Vagina (tissue), 2 donors: ENCODE measurements at regions not wholly inside any gene's neighbourhood (a gene's known extent, or its start where the extent isn't known, plus 50 kb on each side); places are given as distances from the start of the nearest gene placed in this dataset.
"Not testable (repeated sequence)": the region's sequence is repeated elsewhere in the genome, so short reads cannot be mapped to it uniquely, and the experiment has no call there.

Experiments
- DNase-seq, 2 donors: peaks; one replicate each; pipeline ENCODE4 v3.0.0-alpha.2; 2017; ENCODE audit errors: extremely low spot score in 2 of 2
- H3K27ac ChIP-seq: fragments of 200-600 bp; sonication (generic); one replicate; pipeline ENCODE4 v1.5.1; 2019
- H3K27me3 ChIP-seq: fragments of 200-600 bp; sonication (generic); one replicate; pipeline ENCODE4 v1.5.1; 2019
- H3K36me3 ChIP-seq, 2 donors: fragments of 200-600 bp; sonication (generic); one replicate each; pipeline ENCODE4 v1.5.1; 2017 to 2019
- H3K4me1 ChIP-seq: fragments of 200-600 bp; sonication (generic); one replicate; pipeline ENCODE4 v1.5.1; 2019
- H3K4me3 ChIP-seq, 2 donors: fragments of 200-600 bp; sonication (generic); 1 replicate in 1 of 2; 2 replicates in 1 of 2; pipeline ENCODE4 v1.5.1; 2016 to 2019
- H3K9me3 ChIP-seq: fragments of 200-600 bp; sonication (generic); one replicate; pipeline ENCODE4 v1.5.1; 2019
- POLR2A ChIP-seq, 2 donors: fragments of 450-650 bp; IDR thresholded peaks; one replicate each; pipeline ENCODE4 v1.6.1; 2017; ENCODE audit warnings: antibody characterized with exemption in 2 of 2, mild to moderate bottlenecking in 2 of 2, moderate library complexity in 2 of 2
- POLR2AphosphoS5 ChIP-seq, 2 donors: sonication (generic); formaldehyde crosslinking; IDR thresholded peaks; one replicate each; pipeline ENCODE4 v1.9.0; 2017; ENCODE audit warnings: antibody characterized with exemption in 2 of 2, mild to moderate bottlenecking in 2 of 2, low read depth in 1 of 2; ENCODE audit not compliant: insufficient read depth in 1 of 2
- intact Hi-C: fragments of 100-400 bp; cut with DNase I; formaldehyde crosslinking; loops from one replicate; pipeline ENCODE4 v1.15.1; 2023
- TF ChIP-seq, protein P1 (sequence below), 3 experiments: fragments of 450-650 bp in 2 of 3; fragments of 200-600 bp in 1 of 3; sonication (generic) in 1 of 3; IDR thresholded peaks; one replicate each; pipeline ENCODE4 v1.5.1; 2017 to 2019; ENCODE audit warnings: antibody characterized with exemption in 3 of 3, mild to moderate bottlenecking in 2 of 3, moderate library complexity in 2 of 3

DNA sequence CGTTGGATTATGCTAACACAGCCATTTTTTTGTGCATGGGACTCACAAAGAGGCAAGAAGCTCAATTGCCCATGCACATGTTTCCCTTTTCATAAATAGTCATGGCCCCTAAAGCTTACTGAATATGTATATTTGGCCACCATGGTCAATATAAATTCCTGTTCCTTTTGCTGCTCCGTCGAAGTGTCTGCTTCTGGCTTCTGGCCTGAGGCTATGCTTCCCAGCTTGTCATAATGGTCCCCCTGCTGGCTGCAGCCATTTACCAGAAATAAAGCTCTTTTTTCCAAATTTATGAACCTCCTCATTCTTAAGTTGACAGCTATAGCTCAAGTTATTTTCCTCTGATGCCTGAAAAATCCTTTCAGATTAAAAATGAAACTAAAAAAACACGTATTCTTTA, 602.1 kb downstream of the VGLL3 start:
- H3K4me3 ChIP-seq = no peak overlapping the region
- no peak overlapping the region for H3K27ac ChIP-seq
- H3K9me3 ChIP-seq = no peaks in the 10 kb centered on the region
- intact Hi-C loops = no loop called here
- H3K36me3 ChIP-seq = no peaks in the 10 kb centered on the region
- H3K4me1 ChIP-seq = no peaks in the 10 kb centered on the region
- DNase-seq = no peak
- TF ChIP-seq POLR2A (IDR thresholded peaks at IDR 0.05) = no peak
- TF ChIP-seq, protein P1, sequence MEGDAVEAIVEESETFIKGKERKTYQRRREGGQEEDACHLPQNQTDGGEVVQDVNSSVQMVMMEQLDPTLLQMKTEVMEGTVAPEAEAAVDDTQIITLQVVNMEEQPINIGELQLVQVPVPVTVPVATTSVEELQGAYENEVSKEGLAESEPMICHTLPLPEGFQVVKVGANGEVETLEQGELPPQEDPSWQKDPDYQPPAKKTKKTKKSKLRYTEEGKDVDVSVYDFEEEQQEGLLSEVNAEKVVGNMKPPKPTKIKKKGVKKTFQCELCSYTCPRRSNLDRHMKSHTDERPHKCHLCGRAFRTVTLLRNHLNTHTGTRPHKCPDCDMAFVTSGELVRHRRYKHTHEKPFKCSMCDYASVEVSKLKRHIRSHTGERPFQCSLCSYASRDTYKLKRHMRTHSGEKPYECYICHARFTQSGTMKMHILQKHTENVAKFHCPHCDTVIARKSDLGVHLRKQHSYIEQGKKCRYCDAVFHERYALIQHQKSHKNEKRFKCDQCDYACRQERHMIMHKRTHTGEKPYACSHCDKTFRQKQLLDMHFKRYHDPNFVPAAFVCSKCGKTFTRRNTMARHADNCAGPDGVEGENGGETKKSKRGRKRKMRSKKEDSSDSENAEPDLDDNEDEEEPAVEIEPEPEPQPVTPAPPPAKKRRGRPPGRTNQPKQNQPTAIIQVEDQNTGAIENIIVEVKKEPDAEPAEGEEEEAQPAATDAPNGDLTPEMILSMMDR (IDR thresholded peaks at IDR 0.05) = no peak
- no peak for TF ChIP-seq POLR2AphosphoS5 (IDR thresholded peaks at IDR 0.05; ENCODE audit: insufficient read depth in 1 of 2, low read depth in 1 of 2)
- no peaks in the 10 kb centered on the region for H3K27me3 ChIP-seq

DNA sequence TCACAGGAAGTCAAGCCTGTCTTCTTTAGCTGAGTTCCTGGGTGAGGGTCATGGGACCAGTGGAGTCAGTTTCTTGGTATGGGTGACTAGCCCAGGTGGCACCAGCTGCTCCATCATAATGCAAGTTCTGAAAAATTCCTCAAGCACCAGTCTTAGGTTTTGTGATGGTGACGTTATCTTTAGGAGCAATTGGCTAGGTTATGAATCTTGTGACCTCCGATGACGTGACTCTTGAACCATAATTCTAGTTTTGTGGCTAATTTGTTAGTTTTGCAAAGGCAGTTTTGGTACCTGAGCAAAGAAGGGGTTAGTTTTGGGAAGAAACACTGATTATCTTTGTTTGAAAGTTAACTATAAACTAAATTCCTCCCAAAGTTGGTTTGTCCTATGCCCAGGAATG, 608.4 kb downstream of the VGLL3 start:
- no peak for DNase-seq
- no peak overlapping the region for H3K4me3 ChIP-seq
- intact Hi-C loops = no loop called here
- no peaks in the 10 kb centered on the region for H3K4me1 ChIP-seq
- H3K27ac ChIP-seq = no peak overlapping the region
- H3K36me3 ChIP-seq = no peaks in the 10 kb centered on the region
- H3K27me3 ChIP-seq = no peaks in the 10 kb centered on the region
- TF ChIP-seq POLR2AphosphoS5 (IDR thresholded peaks at IDR 0.05; ENCODE audit: insufficient read depth in 1 of 2, low read depth in 1 of 2) = no peak
- H3K9me3 ChIP-seq = no peaks in the 10 kb centered on the region

DNA sequence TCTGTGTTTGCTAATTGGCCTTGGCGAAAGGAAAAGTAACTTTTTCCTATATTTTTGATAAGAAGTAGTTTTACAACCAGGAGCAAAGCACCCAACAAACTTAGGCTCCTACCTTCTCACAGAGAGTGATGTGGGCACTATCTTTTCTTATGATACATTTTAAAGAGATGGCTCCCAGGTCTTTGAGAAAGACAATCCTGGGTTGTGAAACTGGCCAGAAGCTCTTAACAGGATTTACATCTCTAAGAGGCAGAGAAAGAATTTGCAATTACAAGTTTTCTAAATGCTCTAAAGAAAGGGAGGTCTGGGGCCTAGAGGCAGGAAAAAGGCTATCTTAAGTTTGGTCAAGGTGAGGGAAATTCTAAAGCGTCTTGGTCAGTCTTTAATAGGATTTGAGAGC, 609.7 kb downstream of the VGLL3 start:
- intact Hi-C loops = no loop called here
- no peaks in the 10 kb centered on the region for H3K36me3 ChIP-seq
- no peak overlapping the region for H3K27ac ChIP-seq
- H3K4me1 ChIP-seq = no peaks in the 10 kb centered on the region
- no peaks in the 10 kb centered on the region for H3K27me3 ChIP-seq
- TF ChIP-seq, protein P1 (IDR thresholded peaks at IDR 0.05) = no peak
- TF ChIP-seq POLR2A (IDR thresholded peaks at IDR 0.05) = no peak
- no peak for TF ChIP-seq POLR2AphosphoS5 (IDR thresholded peaks at IDR 0.05; ENCODE audit: insufficient read depth in 1 of 2, low read depth in 1 of 2)
- no peaks in the 10 kb centered on the region for H3K9me3 ChIP-seq
- H3K4me3 ChIP-seq = no peak overlapping the region
- no peak for DNase-seq

DNA sequence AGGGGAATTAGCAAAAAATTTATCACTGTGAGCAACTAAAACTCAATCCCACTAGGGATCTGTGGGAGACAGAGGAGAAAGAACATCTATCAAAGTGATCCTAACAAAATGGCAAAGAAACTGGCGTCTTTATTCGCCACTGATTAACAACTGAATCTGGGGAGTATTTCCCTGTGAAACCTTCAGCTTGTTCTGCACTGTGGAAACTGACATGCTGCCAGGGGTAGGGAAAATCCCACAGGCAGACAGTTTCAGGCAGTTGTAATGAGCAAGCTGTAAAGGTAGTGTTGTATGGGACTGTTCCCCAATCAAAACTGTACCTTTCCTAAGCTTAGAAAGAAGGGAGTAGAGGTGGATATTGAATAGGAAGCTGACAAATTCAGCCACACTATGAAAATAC, 611.7 kb downstream of the VGLL3 start:
- H3K27me3 ChIP-seq = no peaks in the 10 kb centered on the region
- no peak for TF ChIP-seq POLR2A (IDR thresholded peaks at IDR 0.05)
- TF ChIP-seq POLR2AphosphoS5 (IDR thresholded peaks at IDR 0.05; ENCODE audit: insufficient read depth in 1 of 2, low read depth in 1 of 2) = no peak
- TF ChIP-seq, protein P1 (IDR thresholded peaks at IDR 0.05) = no peak
- H3K36me3 ChIP-seq = no peaks in the 10 kb centered on the region
- no peaks in the 10 kb centered on the region for H3K9me3 ChIP-seq
- no peak overlapping the region for H3K4me3 ChIP-seq
- intact Hi-C loops = no loop called here
- no peaks in the 10 kb centered on the region for H3K4me1 ChIP-seq
- DNase-seq = no peak
- no peak overlapping the region for H3K27ac ChIP-seq

DNA sequence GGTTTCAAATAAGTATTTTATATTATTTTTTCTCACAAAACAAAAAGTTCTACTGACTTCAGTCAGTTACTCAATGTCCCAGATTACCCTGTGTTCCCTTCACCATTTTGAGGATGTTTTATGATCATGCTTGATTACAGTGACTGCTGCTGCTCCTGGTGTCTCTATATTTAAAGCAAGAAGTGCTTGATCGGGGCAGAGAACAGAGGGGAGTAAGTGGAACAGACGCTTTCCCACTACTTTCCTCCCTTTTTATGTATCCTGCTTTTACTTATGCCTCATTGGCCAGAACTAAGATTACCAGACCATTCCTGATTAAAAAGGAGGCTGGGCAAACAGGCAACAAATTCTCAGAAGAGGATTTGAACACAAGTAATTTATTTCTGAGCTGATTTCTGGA, 612.1 kb downstream of the VGLL3 start:
- DNase-seq = no peak
- intact Hi-C loops = no loop called here
- TF ChIP-seq POLR2A (IDR thresholded peaks at IDR 0.05) = no peak
- no peak for TF ChIP-seq POLR2AphosphoS5 (IDR thresholded peaks at IDR 0.05; ENCODE audit: insufficient read depth in 1 of 2, low read depth in 1 of 2)
- TF ChIP-seq, protein P1 (IDR thresholded peaks at IDR 0.05) = no peak
- H3K4me3 ChIP-seq = no peak overlapping the region
- H3K27ac ChIP-seq = no peak overlapping the region
- no peaks in the 10 kb centered on the region for H3K36me3 ChIP-seq
- H3K27me3 ChIP-seq = no peaks in the 10 kb centered on the region
- no peaks in the 10 kb centered on the region for H3K4me1 ChIP-seq
- no peaks in the 10 kb centered on the region for H3K9me3 ChIP-seq

DNA sequence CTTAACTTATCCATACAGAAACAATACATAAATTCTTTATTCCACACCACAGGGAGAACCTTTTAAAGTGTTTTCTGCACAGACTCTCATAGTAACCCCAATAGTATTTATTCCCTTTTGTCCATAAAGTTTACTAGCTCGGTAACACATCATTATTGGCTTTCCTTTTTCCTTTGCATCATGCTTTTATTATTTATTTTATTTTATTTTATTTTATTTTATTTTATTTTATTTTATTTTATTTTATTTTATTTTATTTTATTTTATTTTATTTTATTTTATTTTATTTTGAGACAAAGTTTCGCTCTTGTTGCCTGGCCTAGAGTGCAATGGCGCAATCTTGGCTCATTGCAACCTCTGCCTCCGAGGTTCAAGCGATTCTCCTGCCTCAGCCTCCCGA, 655.4 kb downstream of the VGLL3 start:
- H3K4me1 ChIP-seq, H3K36me3 ChIP-seq, H3K4me3 ChIP-seq, H3K27me3 ChIP-seq, H3K9me3 ChIP-seq, intact Hi-C loops, DNase-seq, H3K27ac ChIP-seq: not testable (repeated sequence)
